Panc1 (cell line): ENCODE measurements at regions not wholly inside any gene's neighbourhood (a gene's known extent, or its start where the extent isn't known, plus 50 kb on each side); places are given as distances from the start of the nearest gene placed in this dataset.

Experiments
- ATAC-seq: fragments of 200-7000 bp; cut with Tn5 transposase; 2 replicates; pipeline ENCODE4 v1.9.1; 2020; ENCODE audit warnings: mild to moderate bottlenecking, moderate library complexity
- BruUV-seq: library from RNA; stranded (reverse); fragments of 400-500 nt; replicated peaks from 2 replicates; lab custom pipeline; 2021; lab: Mats Ljungman, UMichigan
- CTCF ChIA-PET: fragments of 300-600 bp; sonication (Branson Sonifier 250); formaldehyde crosslinking; loops from one replicate; lab custom pipeline; 2022; ENCODE audit warnings: antibody characterized with exemption; lab: Charles Lee
- POLR2A ChIA-PET: fragments of 300-600 bp; sonication (Branson Sonifier 250); formaldehyde crosslinking; loops from one replicate; lab custom pipeline; 2022; ENCODE audit warnings: antibody characterized with exemption; lab: Charles Lee
- DNase-seq: peaks from one replicate; pipeline ENCODE4 v3.0.0-alpha.2; 2010; ENCODE audit warnings: low read depth, low spot score
- H3K27ac ChIP-seq: 2 replicates; pipeline ENCODE4 v1.5.1; 2011; ENCODE audit warnings: mild to moderate bottlenecking, low read length, inconsistent platforms
- H3K27me3 ChIP-seq: fragments of 200-500 bp; sonication (Bioruptor generic); 2 replicates; pipeline ENCODE4 v1.6.0; 2014; ENCODE audit warnings: low read length, inconsistent platforms; ENCODE audit not compliant: control insufficient read depth, insufficient read depth
- H3K36me3 ChIP-seq: fragments of 200-500 bp; sonication (Bioruptor generic); 2 replicates; pipeline ENCODE4 v1.5.1; 2014; ENCODE audit warnings: inconsistent platforms, mild to moderate bottlenecking, low read length, moderate library complexity; ENCODE audit not compliant: control insufficient read depth, insufficient read depth
- H3K4me1 ChIP-seq: 2 replicates; pipeline ENCODE4 v1.5.1; 2011; ENCODE audit warnings: inconsistent platforms, mild to moderate bottlenecking, low read length, moderate library complexity; ENCODE audit not compliant: control insufficient read depth, insufficient read depth
- H3K4me3 ChIP-seq, 2 experiments: 2 replicates each; pipeline ENCODE4 v1.5.1; 2011 to 2012; ENCODE audit warnings: low read depth in 2 of 2, low read length in 2 of 2, mild to moderate bottlenecking in 2 of 2, inconsistent platforms in 1 of 2, moderate library complexity in 1 of 2
- H3K9me3 ChIP-seq: fragments of 200-500 bp; sonication (Bioruptor generic); 2 replicates; pipeline ENCODE4 v1.5.1; 2014; ENCODE audit warnings: low read depth, mild to moderate bottlenecking, inconsistent platforms, low read length, moderate library complexity; ENCODE audit not compliant: control insufficient read depth, insufficient read depth
- POLR2AphosphoS5 ChIP-seq: IDR thresholded peaks from 2 replicates; pipeline ENCODE4 v1.6.1; 2012; ENCODE audit warnings: mild to moderate bottlenecking, low read depth, low read length, moderate library complexity
- SIN3A ChIP-seq: IDR thresholded peaks from 2 replicates; pipeline ENCODE4 v1.6.1; 2012; ENCODE audit warnings: low read depth, mild to moderate bottlenecking, low read length, moderate library complexity, borderline replicate concordance; ENCODE audit not compliant: insufficient read depth
- TCF7L2 ChIP-seq: IDR thresholded peaks from 2 replicates; pipeline ENCODE4 v1.6.1; 2011; ENCODE audit warnings: mild to moderate bottlenecking, low read depth, low read length, inconsistent platforms
- in situ Hi-C: cut with HindIII; loops from 2 replicates; pipeline ENCODE4 v1.10.0; 2016; ENCODE audit warnings: low sequenced_read_pairs, low pct_unique_long_range_greater_than_20kb
- intact Hi-C: fragments of 100-400 bp; cut with micrococcal nuclease; formaldehyde crosslinking; loops from one replicate; pipeline ENCODE4 v1.10.0; 2022; ENCODE audit not compliant: unreplicated experiment
- TF ChIP-seq, protein P1 (sequence below): fragments of 450-650 bp; IDR thresholded peaks from 2 replicates; pipeline ENCODE4 v1.5.1; 2017; ENCODE audit warnings: mild to moderate bottlenecking
- TF ChIP-seq, protein P2 (sequence below), 2 experiments: IDR thresholded peaks; 2 replicates each; pipeline ENCODE4 v1.6.1; 2011 to 2012; ENCODE audit warnings: low read depth in 2 of 2, control low read depth in 1 of 2, low read length in 1 of 2, mild to moderate bottlenecking in 1 of 2, moderate library complexity in 1 of 2; ENCODE audit not compliant: insufficient read depth in 1 of 2

DNA sequence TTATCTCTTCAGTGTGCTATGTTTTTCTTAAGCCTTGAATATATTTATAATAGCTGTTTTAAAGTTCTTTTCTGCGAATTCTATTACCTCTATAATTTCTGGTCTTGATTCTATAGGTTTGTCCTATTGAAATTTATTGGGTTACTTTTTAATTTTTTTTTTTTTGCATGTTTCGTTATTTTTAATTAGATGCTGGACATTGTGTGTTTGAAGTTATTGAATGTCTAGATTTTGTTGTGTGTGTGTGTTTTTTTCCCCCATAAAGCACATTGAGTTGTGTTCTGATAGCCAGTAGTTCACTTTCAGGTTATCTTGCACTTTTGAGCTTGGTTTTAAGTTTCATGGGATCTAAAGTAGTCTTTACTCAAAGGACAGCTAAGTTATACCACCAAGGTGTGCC is 394.9 kb downstream of the RPS24 start:
- no TSS peak for BruUV-seq
- in situ Hi-C loops = no loop called here

DNA sequence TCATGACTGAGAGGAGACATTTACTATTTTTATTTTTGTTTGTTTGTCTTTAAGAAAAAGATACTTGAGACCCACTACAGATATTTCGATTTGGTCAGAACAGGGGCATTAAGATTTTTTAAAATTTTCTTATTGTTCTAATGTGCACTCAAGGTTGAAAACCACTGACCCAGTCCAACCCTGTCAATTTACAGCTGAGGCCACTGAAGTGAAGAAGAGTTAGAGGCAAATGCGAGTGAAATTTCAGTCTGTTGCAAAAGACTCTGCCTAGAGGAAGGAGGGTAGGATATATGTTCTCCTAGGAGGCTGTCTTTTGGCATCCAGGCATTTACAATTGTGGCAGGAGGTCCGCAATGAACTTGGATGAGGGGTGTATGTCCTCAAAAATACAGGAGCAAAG is 396.3 kb downstream of the RPS24 start:
- CTCF ChIA-PET = interaction anchor here (0.6 kb wide), 1 partner anchor 383 kb away, joined by 6 read pairs; no protein-coding TSS in a partner anchor
- BruUV-seq = no TSS peak
- ATAC-seq = no peak

More for the DNA sequence above, 394.9 kb downstream of the RPS24 start:
- CTCF ChIA-PET = no interaction called here
- peaks cover 17% of the 10 kb centered on the region for H3K27me3 ChIP-seq
- ATAC-seq (no peak), DNase-seq (no peak)
- H3K4me3 ChIP-seq = no peak overlapping the region
- H3K36me3 ChIP-seq = no peaks in the 10 kb centered on the region
- H3K9me3 ChIP-seq = no peaks in the 10 kb centered on the region
- POLR2A ChIA-PET = no interaction called here
- no peaks in the 10 kb centered on the region; the same call in 1 of the 2 replicates for H3K4me1 ChIP-seq
- H3K27ac ChIP-seq = no peak overlapping the region
- TF ChIP-seq, protein P1, sequence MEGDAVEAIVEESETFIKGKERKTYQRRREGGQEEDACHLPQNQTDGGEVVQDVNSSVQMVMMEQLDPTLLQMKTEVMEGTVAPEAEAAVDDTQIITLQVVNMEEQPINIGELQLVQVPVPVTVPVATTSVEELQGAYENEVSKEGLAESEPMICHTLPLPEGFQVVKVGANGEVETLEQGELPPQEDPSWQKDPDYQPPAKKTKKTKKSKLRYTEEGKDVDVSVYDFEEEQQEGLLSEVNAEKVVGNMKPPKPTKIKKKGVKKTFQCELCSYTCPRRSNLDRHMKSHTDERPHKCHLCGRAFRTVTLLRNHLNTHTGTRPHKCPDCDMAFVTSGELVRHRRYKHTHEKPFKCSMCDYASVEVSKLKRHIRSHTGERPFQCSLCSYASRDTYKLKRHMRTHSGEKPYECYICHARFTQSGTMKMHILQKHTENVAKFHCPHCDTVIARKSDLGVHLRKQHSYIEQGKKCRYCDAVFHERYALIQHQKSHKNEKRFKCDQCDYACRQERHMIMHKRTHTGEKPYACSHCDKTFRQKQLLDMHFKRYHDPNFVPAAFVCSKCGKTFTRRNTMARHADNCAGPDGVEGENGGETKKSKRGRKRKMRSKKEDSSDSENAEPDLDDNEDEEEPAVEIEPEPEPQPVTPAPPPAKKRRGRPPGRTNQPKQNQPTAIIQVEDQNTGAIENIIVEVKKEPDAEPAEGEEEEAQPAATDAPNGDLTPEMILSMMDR = no peak
- TF ChIP-seq, protein P2, sequence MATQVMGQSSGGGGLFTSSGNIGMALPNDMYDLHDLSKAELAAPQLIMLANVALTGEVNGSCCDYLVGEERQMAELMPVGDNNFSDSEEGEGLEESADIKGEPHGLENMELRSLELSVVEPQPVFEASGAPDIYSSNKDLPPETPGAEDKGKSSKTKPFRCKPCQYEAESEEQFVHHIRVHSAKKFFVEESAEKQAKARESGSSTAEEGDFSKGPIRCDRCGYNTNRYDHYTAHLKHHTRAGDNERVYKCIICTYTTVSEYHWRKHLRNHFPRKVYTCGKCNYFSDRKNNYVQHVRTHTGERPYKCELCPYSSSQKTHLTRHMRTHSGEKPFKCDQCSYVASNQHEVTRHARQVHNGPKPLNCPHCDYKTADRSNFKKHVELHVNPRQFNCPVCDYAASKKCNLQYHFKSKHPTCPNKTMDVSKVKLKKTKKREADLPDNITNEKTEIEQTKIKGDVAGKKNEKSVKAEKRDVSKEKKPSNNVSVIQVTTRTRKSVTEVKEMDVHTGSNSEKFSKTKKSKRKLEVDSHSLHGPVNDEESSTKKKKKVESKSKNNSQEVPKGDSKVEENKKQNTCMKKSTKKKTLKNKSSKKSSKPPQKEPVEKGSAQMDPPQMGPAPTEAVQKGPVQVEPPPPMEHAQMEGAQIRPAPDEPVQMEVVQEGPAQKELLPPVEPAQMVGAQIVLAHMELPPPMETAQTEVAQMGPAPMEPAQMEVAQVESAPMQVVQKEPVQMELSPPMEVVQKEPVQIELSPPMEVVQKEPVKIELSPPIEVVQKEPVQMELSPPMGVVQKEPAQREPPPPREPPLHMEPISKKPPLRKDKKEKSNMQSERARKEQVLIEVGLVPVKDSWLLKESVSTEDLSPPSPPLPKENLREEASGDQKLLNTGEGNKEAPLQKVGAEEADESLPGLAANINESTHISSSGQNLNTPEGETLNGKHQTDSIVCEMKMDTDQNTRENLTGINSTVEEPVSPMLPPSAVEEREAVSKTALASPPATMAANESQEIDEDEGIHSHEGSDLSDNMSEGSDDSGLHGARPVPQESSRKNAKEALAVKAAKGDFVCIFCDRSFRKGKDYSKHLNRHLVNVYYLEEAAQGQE (IDR thresholded peaks at IDR 0.05; ENCODE audit: insufficient read depth in 1 of 2, low read depth in 2 of 2, low read length in 1 of 2) = no peak
- TF ChIP-seq TCF7L2 (no peak), POLR2AphosphoS5 (no peak), SIN3A (no peak)
- intact Hi-C loops = no loop called here

More for the DNA sequence above, 396.3 kb downstream of the RPS24 start:
- intact Hi-C loops = loop anchor here (10.0 kb wide), 1 partner anchor 765 kb away; no protein-coding TSS in a partner anchor
- H3K9me3 ChIP-seq = no peaks in the 10 kb centered on the region
- TF ChIP-seq, protein P2 (IDR thresholded peaks at IDR 0.05; ENCODE audit: insufficient read depth in 1 of 2, low read depth in 2 of 2, low read length in 1 of 2) = no peak
- TF ChIP-seq SIN3A = no peak
- TF ChIP-seq TCF7L2 = no peak
- no peak for TF ChIP-seq POLR2AphosphoS5
- TF ChIP-seq, protein P1 = no peak
- POLR2A ChIA-PET = interaction anchor here (0.6 kb wide), 1 partner anchor 344 kb away, joined by 7 read pairs; no protein-coding TSS in a partner anchor
- no peaks in the 10 kb centered on the region for H3K36me3 ChIP-seq
- no peak overlapping the region for H3K4me3 ChIP-seq
- H3K27ac ChIP-seq = no peak overlapping the region
- H3K27me3 ChIP-seq = peaks cover 17% of the 10 kb centered on the region
- in situ Hi-C loops = no loop called here
- H3K4me1 ChIP-seq = peaks cover 6% of the 10 kb centered on the region; the same call in 1 of the 2 replicates
- DNase-seq = no peak
